H1 (cell line): ENCODE measurements at regions not wholly inside any gene's neighbourhood (a gene's known extent, or its start where the extent isn't known, plus 50 kb on each side); places are given as distances from the start of the nearest gene placed in this dataset.

Source experiments
- BACH1 ChIP-seq: IDR thresholded peaks from 2 replicates; pipeline ENCODE4 v1.6.1; 2012; ENCODE audit warnings: low read length, improper control_type of control experiment
- JUND ChIP-seq: IDR thresholded peaks from 2 replicates; pipeline ENCODE4 v1.6.1; 2011; ENCODE audit warnings: mild to moderate bottlenecking, improper control_type of control experiment, low read length
- SP2 ChIP-seq: IDR thresholded peaks from 2 replicates; pipeline ENCODE4 v1.6.1; 2012; ENCODE audit warnings: mild to moderate bottlenecking, low read length, inconsistent platforms

- no peak for TF ChIP-seq SP2
- no peak for TF ChIP-seq JUND
- no peak for TF ChIP-seq BACH1
Observed at GRCh38 chr5:121706686-121707085, 145.0 kb upstream of the FTMT start (continued).
